Muscle of leg (tissue), 3 donors: ENCODE measurements at regions not wholly inside any gene's neighbourhood (a gene's known extent, or its start where the extent isn't known, plus 50 kb on each side); places are given as distances from the start of the nearest gene placed in this dataset.

Experiments
- DNase-seq: peaks from one replicate; pipeline ENCODE4 v3.0.0; 2013
- H3K27ac ChIP-seq: one replicate; pipeline ENCODE4 v1.5.1; 2013; ENCODE audit warnings: mild to moderate bottlenecking, low read length, control low read depth
- H3K27me3 ChIP-seq: one replicate; pipeline ENCODE4 v1.6.1; 2013; ENCODE audit warnings: low read length; ENCODE audit not compliant: control insufficient read depth, insufficient read depth
- H3K36me3 ChIP-seq: one replicate; pipeline ENCODE4 v1.6.1; 2013; ENCODE audit warnings: low read length; ENCODE audit not compliant: control insufficient read depth, insufficient read depth
- H3K4me1 ChIP-seq: one replicate; pipeline ENCODE4 v1.6.1; 2013; ENCODE audit warnings: low read length; ENCODE audit not compliant: control insufficient read depth, insufficient read depth
- H3K4me3 ChIP-seq: one replicate; pipeline ENCODE4 v1.5.1; 2013; ENCODE audit warnings: low read length, control low read depth
- H3K9me3 ChIP-seq: replicated peaks from 2 replicates; pipeline ENCODE4 v1.6.1; 2013; ENCODE audit warnings: low read depth, low read length; ENCODE audit not compliant: control insufficient read depth
- WGBS: methylation state at CpG from one replicate; pipeline ENCODE4 v1.1.5; 2013; ENCODE audit warnings: missing lambda C conversion rate; ENCODE audit not compliant: insufficient coverage; 5-methylcytosine and 5-hydroxymethylcytosine counted together

GRCh38 chr4:186939226-186939625 is 215.6 kb upstream of the FAT1 start:
- Histone ChIP-seq H3K4me1 (peaks cover 18% of the 10 kb centered on the region), H3K9me3 (no peaks in the 10 kb centered on the region), H3K27me3 (no peaks in the 10 kb centered on the region), H3K27ac (no peak overlapping the region), H3K36me3 (no peaks in the 10 kb centered on the region), H3K4me3 (no peak overlapping the region)
- 83% methylated on average over 1 of the region's 1 CpG for WGBS
- no peak for DNase-seq

DNA sequence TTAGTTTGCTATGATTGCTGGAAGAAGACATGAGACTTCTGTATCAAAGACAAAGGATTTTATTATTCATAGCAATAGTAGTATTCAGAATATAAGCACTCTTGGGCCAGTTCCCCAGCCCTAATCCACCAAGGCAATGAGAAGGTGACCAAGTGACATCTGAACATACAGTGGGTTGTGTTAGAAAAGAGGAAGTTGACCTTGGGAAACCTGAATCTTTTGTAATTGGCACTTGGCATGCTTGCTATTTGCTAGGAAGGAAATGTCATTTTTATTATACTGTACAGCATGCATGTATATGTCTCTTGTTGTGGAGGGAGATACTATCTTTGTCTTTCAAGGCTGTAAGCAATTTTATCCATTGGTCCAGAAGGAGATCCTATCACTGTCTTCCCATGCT is 216.1 kb upstream of the FAT1 start:
- peaks cover 18% of the 10 kb centered on the region for H3K4me1 ChIP-seq
- no peak overlapping the region for H3K4me3 ChIP-seq
- no peaks in the 10 kb centered on the region for H3K36me3 ChIP-seq
- no peak for DNase-seq
- no peaks in the 10 kb centered on the region for H3K9me3 ChIP-seq
- no peaks in the 10 kb centered on the region for H3K27me3 ChIP-seq
- no peak overlapping the region for H3K27ac ChIP-seq

GRCh38 chr4:186940476-186940875 is 216.8 kb upstream of the FAT1 start:
- Histone ChIP-seq H3K9me3 (no peaks in the 10 kb centered on the region), H3K27me3 (no peaks in the 10 kb centered on the region), H3K36me3 (no peaks in the 10 kb centered on the region), H3K27ac (no peak overlapping the region), H3K4me3 (no peak overlapping the region), H3K4me1 (peaks cover 18% of the 10 kb centered on the region)
- no peak for DNase-seq
- no CpG with 5 or more reads among the region's 2 CpGs for WGBS

DNA sequence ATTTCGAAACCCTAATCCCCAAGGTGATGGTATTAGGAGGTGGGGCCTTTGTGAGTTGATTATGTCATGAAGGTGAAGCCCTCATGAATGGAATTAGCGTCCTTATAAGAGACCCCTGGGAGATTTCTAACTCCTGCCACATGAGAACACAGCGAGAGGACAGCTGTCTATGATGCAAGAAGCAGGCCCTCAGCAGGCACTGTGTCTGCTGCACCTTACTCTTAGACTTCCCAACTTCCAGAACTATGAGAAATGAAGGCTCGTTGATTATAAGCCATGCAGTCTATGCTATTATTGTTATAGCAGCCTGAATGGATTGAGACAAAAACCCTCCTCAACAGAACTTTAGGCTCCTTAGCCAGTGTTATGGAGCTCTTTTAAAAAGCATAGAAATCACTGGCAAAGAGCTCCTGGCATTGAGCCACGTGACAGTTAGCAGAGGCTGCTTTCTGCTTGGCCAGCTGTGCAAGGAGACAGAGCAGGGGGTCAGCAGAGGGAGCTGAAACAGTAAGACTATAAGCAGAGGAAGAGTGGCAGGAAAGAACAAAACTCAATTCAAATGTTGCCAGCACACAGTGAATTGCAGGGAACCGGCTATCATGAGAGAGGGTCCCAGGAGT is 219.2 kb upstream of the FAT1 start:
- peaks cover 2% of the 10 kb centered on the region for H3K27me3 ChIP-seq
- no peaks in the 10 kb centered on the region for H3K36me3 ChIP-seq
- DNase-seq: peak; percentile 94
- no peaks in the 10 kb centered on the region for H3K9me3 ChIP-seq
- 7% methylated on average over 2 of the region's 6 CpGs for WGBS
- H3K27ac ChIP-seq: peak overlapping the region; percentile 45
- no peak overlapping the region for H3K4me3 ChIP-seq
- peaks cover 20% of the 10 kb centered on the region for H3K4me1 ChIP-seq

GRCh38 chr4:186943411-186943810 is 219.8 kb upstream of the FAT1 start:
- DNase-seq: no peak
- WGBS: 63% methylated on average over 2 of the region's 2 CpGs
- Histone ChIP-seq H3K4me1 (peaks cover 22% of the 10 kb centered on the region), H3K27ac (no peak overlapping the region), H3K27me3 (peaks cover 2% of the 10 kb centered on the region), H3K4me3 (no peak overlapping the region), H3K9me3 (no peaks in the 10 kb centered on the region), H3K36me3 (no peaks in the 10 kb centered on the region)

GRCh38 chr4:186946136-186946535 is 222.5 kb upstream of the FAT1 start:
- 94% methylated on average over 2 of the region's 6 CpGs for WGBS
- no peak overlapping the region for H3K4me3 ChIP-seq
- no peak for DNase-seq
- no peaks in the 10 kb centered on the region for H3K36me3 ChIP-seq
- H3K9me3 ChIP-seq: no peaks in the 10 kb centered on the region
- peaks cover 30% of the 10 kb centered on the region for H3K4me1 ChIP-seq
- H3K27me3 ChIP-seq: peaks cover 2% of the 10 kb centered on the region
- H3K27ac ChIP-seq: no peak overlapping the region

DNA sequence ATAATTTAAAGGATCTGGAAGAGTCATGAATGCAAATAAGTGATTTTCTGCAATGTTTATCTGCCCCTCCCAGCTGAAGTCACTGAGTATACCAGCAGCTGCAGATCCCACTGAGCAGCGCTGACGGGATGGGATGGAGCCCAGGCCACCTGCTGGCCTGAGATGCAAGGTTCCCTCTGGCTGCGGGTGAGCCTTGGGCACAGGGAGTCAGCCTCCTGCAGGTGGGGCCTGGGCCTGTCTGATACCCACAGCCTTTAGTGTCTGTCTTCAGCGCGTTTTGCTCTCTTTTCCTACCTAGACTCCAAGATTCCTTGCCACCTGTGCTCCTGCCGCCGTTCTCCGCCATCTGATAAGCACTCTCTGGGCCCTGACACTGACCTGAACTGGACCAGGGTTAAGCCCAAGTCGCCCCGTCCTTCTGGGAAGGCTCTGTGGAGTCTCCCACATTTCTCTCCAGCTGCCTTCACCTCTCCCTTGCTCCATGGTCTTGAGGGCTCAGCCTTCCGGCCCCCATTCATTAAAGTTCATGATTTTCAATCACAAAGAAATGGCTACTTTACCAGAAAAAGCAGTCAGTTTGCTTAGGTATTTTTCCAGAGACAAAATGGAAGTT is 223.1 kb upstream of the FAT1 start:
- no peaks in the 10 kb centered on the region for H3K9me3 ChIP-seq
- peak; percentile 36 for DNase-seq
- peaks cover 2% of the 10 kb centered on the region for H3K27me3 ChIP-seq
- H3K36me3 ChIP-seq: no peaks in the 10 kb centered on the region
- WGBS: 76% methylated on average over 10 of the region's 11 CpGs
- H3K4me3 ChIP-seq: no peak overlapping the region
- no peak overlapping the region for H3K27ac ChIP-seq
- H3K4me1 ChIP-seq: peaks cover 30% of the 10 kb centered on the region

DNA sequence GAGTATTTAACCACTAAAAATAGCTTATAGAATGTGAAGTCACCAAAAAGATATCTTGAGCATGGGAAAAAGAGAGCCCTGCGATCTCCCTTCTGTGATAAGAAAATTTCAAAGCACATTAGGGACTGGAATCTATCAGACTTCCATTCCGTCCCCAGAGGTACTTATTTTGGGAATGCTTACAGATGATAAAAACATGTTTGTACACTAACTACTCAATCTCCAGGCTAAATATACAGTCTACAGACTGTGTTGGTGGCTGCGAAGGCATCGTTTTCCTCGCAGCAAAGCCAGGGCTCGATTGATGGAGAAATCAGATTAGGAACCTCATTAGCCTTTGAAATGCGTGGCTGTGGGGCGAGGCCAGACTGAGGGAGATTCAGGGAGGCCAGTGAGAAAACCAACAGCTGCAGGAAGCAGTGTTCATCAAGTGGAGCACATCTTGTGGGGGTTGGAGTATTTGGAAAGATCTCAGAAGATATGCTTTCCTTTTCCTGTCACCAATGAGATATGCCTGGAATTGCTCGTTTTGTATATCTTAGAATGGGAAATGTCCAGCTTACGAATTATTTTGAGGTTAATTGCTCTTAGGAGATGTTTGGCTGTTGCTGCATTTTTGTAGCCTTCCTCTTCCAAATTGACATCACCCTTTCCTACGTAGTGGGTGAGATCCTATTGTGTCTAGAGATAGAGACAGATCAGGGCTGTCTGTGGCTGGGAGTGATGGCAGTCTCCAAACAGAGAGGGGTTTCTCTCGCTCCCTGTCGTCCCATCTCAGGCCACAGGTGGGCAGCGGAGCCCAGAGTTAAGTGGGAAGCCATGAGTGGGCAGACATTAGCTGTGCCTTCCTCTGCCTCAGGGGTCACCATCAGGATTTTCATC is 224.9 kb upstream of the FAT1 start:
- peaks cover 18% of the 10 kb centered on the region for H3K4me1 ChIP-seq
- H3K4me3 ChIP-seq: no peak overlapping the region
- peaks cover 2% of the 10 kb centered on the region for H3K27me3 ChIP-seq
- H3K9me3 ChIP-seq: no peaks in the 10 kb centered on the region
- H3K36me3 ChIP-seq: no peaks in the 10 kb centered on the region
- 12% methylated on average over 5 of the region's 14 CpGs for WGBS
- DNase-seq: peak; percentile 66
- peak overlapping the region; percentile 52 for H3K27ac ChIP-seq

- peaks cover 21% of the 10 kb centered on the region for H3K4me1 ChIP-seq
- DNase-seq: no peak
- H3K27me3 ChIP-seq: peaks cover 2% of the 10 kb centered on the region
- no peak overlapping the region for H3K4me3 ChIP-seq
- no peaks in the 10 kb centered on the region for H3K36me3 ChIP-seq
- no peak overlapping the region for H3K27ac ChIP-seq
- no CpG with 5 or more reads among the region's 6 CpGs for WGBS
- no peaks in the 10 kb centered on the region for H3K9me3 ChIP-seq
Observed at GRCh38 chr4:186949847-186950246, 226.2 kb upstream of the FAT1 start.

DNA sequence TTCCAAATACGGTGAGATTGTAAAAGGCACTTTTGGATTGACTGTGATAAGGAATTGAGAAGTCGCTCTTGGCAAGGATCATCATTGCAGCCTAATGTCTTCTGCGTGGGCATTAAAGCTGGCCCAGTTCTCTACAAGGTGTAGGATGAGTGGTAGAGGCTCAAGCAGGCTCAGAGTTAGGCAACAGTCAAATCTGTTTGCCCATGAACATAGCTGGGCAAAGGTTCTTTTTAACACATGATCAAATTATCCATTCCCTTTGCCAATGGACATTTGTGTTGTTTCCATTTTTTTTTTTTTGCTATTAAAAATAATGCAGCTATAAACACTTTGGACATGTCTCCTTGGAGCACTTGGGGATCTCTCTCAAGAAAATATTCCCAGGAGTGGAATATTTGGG is 229.1 kb upstream of the FAT1 start:
- Histone ChIP-seq H3K36me3 (no peaks in the 10 kb centered on the region), H3K4me1 (peaks cover 16% of the 10 kb centered on the region), H3K4me3 (no peak overlapping the region), H3K27ac (no peak overlapping the region), H3K9me3 (no peaks in the 10 kb centered on the region), H3K27me3 (no peaks in the 10 kb centered on the region)
- WGBS: 85% methylated on average over 3 of the region's 3 CpGs
- DNase-seq: no peak
